ENCODE measurements at regions not wholly inside any gene's neighbourhood (a gene's known extent, or its start where the extent isn't known, plus 50 kb on each side); places are given as distances from the start of the nearest gene placed in this dataset.

GRCh38 chr5:26807231-26808199 is 230.9 kb downstream of the CDH9 start:
- Histone ChIP-seq H3K9ac (ENCODE audit: low read length) (no peak overlapping the region), H3K4me2 (ENCODE audit: low read length) (no peak overlapping the region), H3K79me2 (ENCODE audit: insufficient read depth, low read length) (no peaks in the 10 kb centered on the region), H3K27ac (ENCODE audit: low read depth, low read length) (no peak overlapping the region), H3K9me3 (ENCODE audit: insufficient read depth, low read depth, low read length) (no peaks in the 10 kb centered on the region), H3K36me3 (ENCODE audit: insufficient read depth, low read length) (no peaks in the 10 kb centered on the region), H3K4me3 (ENCODE audit: insufficient read depth, low read depth, low read length) (no peak overlapping the region), H2AFZ (ENCODE audit: low read depth, low read length) (no peak overlapping the region), H3K27me3 (ENCODE audit: insufficient read depth, low read length) (no peaks in the 10 kb centered on the region), H4K20me1 (ENCODE audit: insufficient read depth, low read length) (no peaks in the 10 kb centered on the region), H3K4me1 (ENCODE audit: insufficient read depth, low read length) (no peaks in the 10 kb centered on the region)
- no peaks in the 10 kb centered on the region for H3K36me3 Mint-ChIP-seq (ENCODE audit: low read depth, unreplicated experiment)
- no peak overlapping the region for H3K4me3 Mint-ChIP-seq (ENCODE audit: unreplicated experiment)
- no peaks in the 10 kb centered on the region for H3K4me1 Mint-ChIP-seq (ENCODE audit: low read depth, unreplicated experiment)
- H3K27ac Mint-ChIP-seq (ENCODE audit: unreplicated experiment) = no peak overlapping the region
- no peak for DNase-seq (ENCODE audit: low read depth)
- FAIRE-seq = no peak
- H3K27me3 Mint-ChIP-seq (ENCODE audit: low read depth, unreplicated experiment) = no peaks in the 10 kb centered on the region
- peaks cover 2% of the 10 kb centered on the region for H3K9me3 Mint-ChIP-seq (ENCODE audit: unreplicated experiment)
- TF ChIP-seq EZH2 (IDR thresholded peaks at IDR 0.05; ENCODE audit: insufficient read depth, low read length) = no peak
- TF ChIP-seq, protein P1, sequence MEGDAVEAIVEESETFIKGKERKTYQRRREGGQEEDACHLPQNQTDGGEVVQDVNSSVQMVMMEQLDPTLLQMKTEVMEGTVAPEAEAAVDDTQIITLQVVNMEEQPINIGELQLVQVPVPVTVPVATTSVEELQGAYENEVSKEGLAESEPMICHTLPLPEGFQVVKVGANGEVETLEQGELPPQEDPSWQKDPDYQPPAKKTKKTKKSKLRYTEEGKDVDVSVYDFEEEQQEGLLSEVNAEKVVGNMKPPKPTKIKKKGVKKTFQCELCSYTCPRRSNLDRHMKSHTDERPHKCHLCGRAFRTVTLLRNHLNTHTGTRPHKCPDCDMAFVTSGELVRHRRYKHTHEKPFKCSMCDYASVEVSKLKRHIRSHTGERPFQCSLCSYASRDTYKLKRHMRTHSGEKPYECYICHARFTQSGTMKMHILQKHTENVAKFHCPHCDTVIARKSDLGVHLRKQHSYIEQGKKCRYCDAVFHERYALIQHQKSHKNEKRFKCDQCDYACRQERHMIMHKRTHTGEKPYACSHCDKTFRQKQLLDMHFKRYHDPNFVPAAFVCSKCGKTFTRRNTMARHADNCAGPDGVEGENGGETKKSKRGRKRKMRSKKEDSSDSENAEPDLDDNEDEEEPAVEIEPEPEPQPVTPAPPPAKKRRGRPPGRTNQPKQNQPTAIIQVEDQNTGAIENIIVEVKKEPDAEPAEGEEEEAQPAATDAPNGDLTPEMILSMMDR (IDR thresholded peaks at IDR 0.05; ENCODE audit: insufficient read depth, low read depth, low read length) = no peak

GRCh38 chr5:26805076-26805475 is 233.3 kb downstream of the CDH9 start:
- no peak for DNase-seq (ENCODE audit: low read depth)
- Histone ChIP-seq H3K27ac (ENCODE audit: low read depth, low read length) (no peak overlapping the region), H3K4me2 (ENCODE audit: low read length) (no peak overlapping the region), H2AFZ (ENCODE audit: low read depth, low read length) (no peak overlapping the region), H3K27me3 (ENCODE audit: insufficient read depth, low read length) (no peaks in the 10 kb centered on the region), H3K79me2 (ENCODE audit: insufficient read depth, low read length) (no peaks in the 10 kb centered on the region), H4K20me1 (ENCODE audit: insufficient read depth, low read length) (no peaks in the 10 kb centered on the region), H3K4me3 (ENCODE audit: insufficient read depth, low read depth, low read length) (no peak overlapping the region), H3K9me3 (ENCODE audit: insufficient read depth, low read depth, low read length) (no peaks in the 10 kb centered on the region), H3K9ac (ENCODE audit: low read length) (no peak overlapping the region), H3K4me1 (ENCODE audit: insufficient read depth, low read length) (no peaks in the 10 kb centered on the region), H3K36me3 (ENCODE audit: insufficient read depth, low read length) (no peaks in the 10 kb centered on the region)
- H3K36me3 Mint-ChIP-seq (ENCODE audit: low read depth, unreplicated experiment) = no peaks in the 10 kb centered on the region
- TF ChIP-seq EZH2 (IDR thresholded peaks at IDR 0.05; ENCODE audit: insufficient read depth, low read length) = no peak
- peaks cover 2% of the 10 kb centered on the region for H3K9me3 Mint-ChIP-seq (ENCODE audit: unreplicated experiment)
- H3K27me3 Mint-ChIP-seq (ENCODE audit: low read depth, unreplicated experiment) = no peaks in the 10 kb centered on the region
- FAIRE-seq = no peak
- H3K4me3 Mint-ChIP-seq (ENCODE audit: unreplicated experiment) = no peak overlapping the region
- no peak overlapping the region for H3K27ac Mint-ChIP-seq (ENCODE audit: unreplicated experiment)
- H3K4me1 Mint-ChIP-seq (ENCODE audit: low read depth, unreplicated experiment) = no peaks in the 10 kb centered on the region

GRCh38 chr5:26802944-26803343 is 235.4 kb downstream of the CDH9 start:
- H3K27ac Mint-ChIP-seq (ENCODE audit: unreplicated experiment) = no peak overlapping the region
- no peaks in the 10 kb centered on the region for H3K36me3 Mint-ChIP-seq (ENCODE audit: low read depth, unreplicated experiment)
- Histone ChIP-seq H3K4me2 (ENCODE audit: low read length) (no peak overlapping the region), H4K20me1 (ENCODE audit: insufficient read depth, low read length) (no peaks in the 10 kb centered on the region), H3K27me3 (ENCODE audit: insufficient read depth, low read length) (no peaks in the 10 kb centered on the region), H3K4me3 (ENCODE audit: insufficient read depth, low read depth, low read length) (no peak overlapping the region), H2AFZ (ENCODE audit: low read depth, low read length) (no peak overlapping the region), H3K9me3 (ENCODE audit: insufficient read depth, low read depth, low read length) (no peaks in the 10 kb centered on the region), H3K79me2 (ENCODE audit: insufficient read depth, low read length) (no peaks in the 10 kb centered on the region), H3K4me1 (ENCODE audit: insufficient read depth, low read length) (no peaks in the 10 kb centered on the region), H3K27ac (ENCODE audit: low read depth, low read length) (no peak overlapping the region), H3K36me3 (ENCODE audit: insufficient read depth, low read length) (no peaks in the 10 kb centered on the region), H3K9ac (ENCODE audit: low read length) (no peak overlapping the region)
- no peaks in the 10 kb centered on the region for H3K27me3 Mint-ChIP-seq (ENCODE audit: low read depth, unreplicated experiment)
- H3K4me1 Mint-ChIP-seq (ENCODE audit: low read depth, unreplicated experiment) = no peaks in the 10 kb centered on the region
- FAIRE-seq (no peak), DNase-seq (ENCODE audit: low read depth) (no peak)
- H3K9me3 Mint-ChIP-seq (ENCODE audit: unreplicated experiment) = peaks cover 2% of the 10 kb centered on the region
- no peak overlapping the region for H3K4me3 Mint-ChIP-seq (ENCODE audit: unreplicated experiment)
- TF ChIP-seq EZH2 (IDR thresholded peaks at IDR 0.05; ENCODE audit: insufficient read depth, low read length) = no peak
- TF ChIP-seq, protein P1 (IDR thresholded peaks at IDR 0.05; ENCODE audit: insufficient read depth, low read depth, low read length) = no peak

Data from astrocyte (in vitro differentiated cells and primary cell).